PC-3 (cell line): ENCODE measurements at regions not wholly inside any gene's neighbourhood (a gene's known extent, or its start where the extent isn't known, plus 50 kb on each side); places are given as distances from the start of the nearest gene placed in this dataset.

Experiments
- ATAC-seq: fragments of 200-7000 bp; cut with Tn5 transposase; 2 replicates; pipeline ENCODE4 v1.9.1; 2020; ENCODE audit warnings: mild to moderate bottlenecking, moderate library complexity
- BruUV-seq: library from RNA; stranded (reverse); fragments of 400-500 nt; replicated peaks from 2 replicates; lab custom pipeline; 2021; lab: Mats Ljungman, UMichigan
- CTCF ChIA-PET: fragments of 300-600 bp; sonication (Branson Sonifier 250); formaldehyde crosslinking; loops from one replicate; lab custom pipeline; 2022; ENCODE audit warnings: antibody characterized with exemption; lab: Charles Lee
- POLR2A ChIA-PET: fragments of 300-600 bp; sonication (Branson Sonifier 250); formaldehyde crosslinking; loops from one replicate; lab custom pipeline; 2022; ENCODE audit warnings: antibody characterized with exemption; ENCODE audit not compliant: unreplicated experiment; lab: Charles Lee
- DNase-seq: peaks from one replicate; pipeline ENCODE4 v3.0.0-alpha.2; 2015
- H2AFZ ChIP-seq: fragments of 300-600 bp; sonication (generic); 2 replicates; pipeline ENCODE4 v1.6.0; 2016; ENCODE audit warnings: antibody characterized with exemption, low read length
- H3F3A ChIP-seq: fragments of 300-600 bp; sonication (generic); one replicate; pipeline ENCODE4 v1.6.0; 2017; ENCODE audit warnings: antibody characterized with exemption, low read length, control low read depth, mild to moderate bottlenecking; ENCODE audit not compliant: unreplicated experiment
- H3K27ac ChIP-seq: fragments of 300-600 bp; sonication (generic); 2 replicates; pipeline ENCODE4 v1.5.1; 2016; ENCODE audit warnings: mild to moderate bottlenecking, low read length
- H3K27me3 ChIP-seq: fragments of 300-600 bp; sonication (generic); 2 replicates; pipeline ENCODE4 v1.6.1; 2016; ENCODE audit warnings: low read length, mixed read lengths
- H3K36me3 ChIP-seq: fragments of 300-600 bp; sonication (generic); 2 replicates; pipeline ENCODE4 v1.6.1; 2016; ENCODE audit warnings: low read depth, mixed run types, low read length, mixed read lengths
- H3K4me1 ChIP-seq: fragments of 300-600 bp; sonication (generic); 2 replicates; pipeline ENCODE4 v1.5.1; 2016; ENCODE audit warnings: low read length; ENCODE audit not compliant: insufficient read depth
- H3K4me2 ChIP-seq: fragments of 300-600 bp; sonication (generic); 2 replicates; pipeline ENCODE4 v1.6.0; 2016; ENCODE audit warnings: low read length
- H3K4me3 ChIP-seq: fragments of 300-600 bp; sonication (generic); 2 replicates; pipeline ENCODE4 v1.5.1; 2016; ENCODE audit warnings: mild to moderate bottlenecking, low read length, mixed read lengths
- H3K79me2 ChIP-seq: fragments of 300-600 bp; sonication (generic); 2 replicates; pipeline ENCODE4 v1.6.1; 2017; ENCODE audit warnings: low read length, mixed read lengths
- H3K9ac ChIP-seq: fragments of 300-600 bp; sonication (generic); 2 replicates; pipeline ENCODE4 v1.6.0; 2016; ENCODE audit warnings: mild to moderate bottlenecking, low read length
- H3K9me2 ChIP-seq: fragments of 300-600 bp; sonication (generic); replicated peaks from 2 replicates; pipeline ENCODE4 v1.6.1; 2016; ENCODE audit warnings: mixed run types, low read length, mixed read lengths
- H3K9me3 ChIP-seq: fragments of 300-600 bp; sonication (generic); 2 replicates; pipeline ENCODE4 v1.6.1; 2016; ENCODE audit warnings: low read length, mixed read lengths
- H4K20me1 ChIP-seq: fragments of 300-600 bp; sonication (generic); 2 replicates; pipeline ENCODE4 v1.6.1; 2016; ENCODE audit warnings: low read length, mixed read lengths
- EZH2 ChIP-seq: fragments of 300-600 bp; sonication (generic); IDR thresholded peaks from one replicate; pipeline ENCODE4 v1.6.1; 2017; ENCODE audit warnings: antibody characterized with exemption, mild to moderate bottlenecking, low read length; ENCODE audit not compliant: unreplicated experiment
- EZH2phosphoT487 ChIP-seq: fragments of 300-600 bp; sonication (generic); IDR thresholded peaks from 2 replicates; pipeline ENCODE4 v1.6.1; 2018; ENCODE audit warnings: mild to moderate bottlenecking, antibody characterized with exemption, low read length, borderline replicate concordance
- intact Hi-C: fragments of 100-400 bp; cut with micrococcal nuclease; formaldehyde crosslinking; loops from 2 replicates; pipeline ENCODE4 v1.9.0; 2023
- TF ChIP-seq, protein P1 (sequence below): fragments of 300-600 bp; sonication (generic); conservative IDR thresholded peaks from 2 replicates; pipeline ENCODE4 v1.5.1; 2017; ENCODE audit warnings: antibody characterized with exemption, low read depth, mild to moderate bottlenecking, low read length

DNA sequence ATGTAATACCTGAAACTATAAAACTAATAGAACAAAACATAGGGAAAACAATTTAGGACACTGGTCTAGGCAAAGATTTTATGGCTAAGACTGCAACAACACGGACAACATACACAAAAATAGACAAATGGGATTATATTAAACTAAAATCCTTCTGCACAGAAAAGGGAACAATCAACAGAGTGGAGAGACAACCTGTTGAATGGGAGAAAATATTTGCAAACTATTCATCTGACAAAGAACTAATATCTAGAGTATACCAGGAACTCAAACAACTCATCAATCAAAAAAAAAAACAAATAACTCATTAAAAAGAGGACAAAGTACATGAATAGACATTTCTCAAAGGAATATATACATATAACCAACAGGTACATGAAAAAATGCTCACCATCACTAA is 174.5 kb downstream of the FNDC1 start:
- Histone ChIP-seq H3K79me2 (no peaks in the 10 kb centered on the region), H3K4me1 (no peaks in the 10 kb centered on the region), H3K9me3 (no peaks in the 10 kb centered on the region), H4K20me1 (no peaks in the 10 kb centered on the region), H3K9me2 (no peaks in the 10 kb centered on the region), H3K36me3 (no peaks in the 10 kb centered on the region), H3F3A (no peaks in the 10 kb centered on the region), H3K4me3 (no peak overlapping the region), H3K27ac (no peak overlapping the region), H3K4me2 (no peak overlapping the region), H2AFZ (no peak overlapping the region), H3K9ac (no peak overlapping the region), H3K27me3 (no peaks in the 10 kb centered on the region)
- ChIA-PET CTCF (no interaction called here), POLR2A (no interaction called here)
- ATAC-seq: no peak
- no peak for DNase-seq
- BruUV-seq: no TSS peak
- TF ChIP-seq EZH2phosphoT487: no peak
- TF ChIP-seq EZH2: no peak
- TF ChIP-seq, protein P1, sequence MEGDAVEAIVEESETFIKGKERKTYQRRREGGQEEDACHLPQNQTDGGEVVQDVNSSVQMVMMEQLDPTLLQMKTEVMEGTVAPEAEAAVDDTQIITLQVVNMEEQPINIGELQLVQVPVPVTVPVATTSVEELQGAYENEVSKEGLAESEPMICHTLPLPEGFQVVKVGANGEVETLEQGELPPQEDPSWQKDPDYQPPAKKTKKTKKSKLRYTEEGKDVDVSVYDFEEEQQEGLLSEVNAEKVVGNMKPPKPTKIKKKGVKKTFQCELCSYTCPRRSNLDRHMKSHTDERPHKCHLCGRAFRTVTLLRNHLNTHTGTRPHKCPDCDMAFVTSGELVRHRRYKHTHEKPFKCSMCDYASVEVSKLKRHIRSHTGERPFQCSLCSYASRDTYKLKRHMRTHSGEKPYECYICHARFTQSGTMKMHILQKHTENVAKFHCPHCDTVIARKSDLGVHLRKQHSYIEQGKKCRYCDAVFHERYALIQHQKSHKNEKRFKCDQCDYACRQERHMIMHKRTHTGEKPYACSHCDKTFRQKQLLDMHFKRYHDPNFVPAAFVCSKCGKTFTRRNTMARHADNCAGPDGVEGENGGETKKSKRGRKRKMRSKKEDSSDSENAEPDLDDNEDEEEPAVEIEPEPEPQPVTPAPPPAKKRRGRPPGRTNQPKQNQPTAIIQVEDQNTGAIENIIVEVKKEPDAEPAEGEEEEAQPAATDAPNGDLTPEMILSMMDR: no peak
- intact Hi-C loops: no loop called here

GRCh38 chr6:159342146-159342545 is 172.9 kb downstream of the FNDC1 start:
- POLR2A ChIA-PET: no interaction called here
- BruUV-seq: no TSS peak
- H2AFZ ChIP-seq: no peak overlapping the region
- no peaks in the 10 kb centered on the region for H3K4me1 ChIP-seq
- no peaks in the 10 kb centered on the region for H3F3A ChIP-seq
- intact Hi-C loops: no loop called here
- no peaks in the 10 kb centered on the region for H3K9me3 ChIP-seq
- H3K9ac ChIP-seq: no peak overlapping the region
- no peaks in the 10 kb centered on the region for H3K27me3 ChIP-seq
- no peak overlapping the region for H3K4me3 ChIP-seq
- H3K4me2 ChIP-seq: no peak overlapping the region
- H3K79me2 ChIP-seq: no peaks in the 10 kb centered on the region
- DNase-seq (no peak), ATAC-seq (no peak)
- TF ChIP-seq, protein P1: no peak
- TF ChIP-seq EZH2phosphoT487 (no peak), EZH2 (no peak)
- H3K27ac ChIP-seq: no peak overlapping the region
- no peaks in the 10 kb centered on the region for H3K9me2 ChIP-seq
- H3K36me3 ChIP-seq: no peaks in the 10 kb centered on the region
- CTCF ChIA-PET: no interaction called here
- H4K20me1 ChIP-seq: no peaks in the 10 kb centered on the region

GRCh38 chr6:159334068-159334467 is 164.9 kb downstream of the FNDC1 start:
- Histone ChIP-seq H2AFZ (no peak overlapping the region), H4K20me1 (no peaks in the 10 kb centered on the region)

More at GRCh38 chr6:159334068-159334467, 164.9 kb downstream of the FNDC1 start:
- no peak for DNase-seq
- intact Hi-C loops: no loop called here
- Histone ChIP-seq H3K27ac (no peak overlapping the region), H3K36me3 (no peaks in the 10 kb centered on the region), H3K4me3 (no peak overlapping the region), H3F3A (no peaks in the 10 kb centered on the region), H3K4me1 (no peaks in the 10 kb centered on the region), H3K9ac (no peak overlapping the region), H3K27me3 (no peaks in the 10 kb centered on the region), H3K9me2 (no peaks in the 10 kb centered on the region), H3K9me3 (no peaks in the 10 kb centered on the region), H3K4me2 (no peak overlapping the region), H3K79me2 (no peaks in the 10 kb centered on the region)
- POLR2A ChIA-PET: no interaction called here
- BruUV-seq: no TSS peak
- no peak for ATAC-seq
- CTCF ChIA-PET: no interaction called here
- TF ChIP-seq EZH2phosphoT487 (no peak), EZH2 (no peak)
- TF ChIP-seq, protein P1: no peak
